Stimulated activated CD4-positive, alpha-beta T cell treated with anti-CD3 and anti-CD28 coated beads, TNF-alpha, amount 100 ng/mL, for 24 hours (primary cell): ENCODE measurements at regions not wholly inside any gene's neighbourhood (a gene's known extent, or its start where the extent isn't known, plus 50 kb on each side); places are given as distances from the start of the nearest gene placed in this dataset.

ENCODE experiments used
- DNase-seq, 3 experiments: peaks; one replicate each; pipeline ENCODE4 v3.0.0-alpha.2; 2020; ENCODE audit warnings: low read depth in 3 of 3

DNA sequence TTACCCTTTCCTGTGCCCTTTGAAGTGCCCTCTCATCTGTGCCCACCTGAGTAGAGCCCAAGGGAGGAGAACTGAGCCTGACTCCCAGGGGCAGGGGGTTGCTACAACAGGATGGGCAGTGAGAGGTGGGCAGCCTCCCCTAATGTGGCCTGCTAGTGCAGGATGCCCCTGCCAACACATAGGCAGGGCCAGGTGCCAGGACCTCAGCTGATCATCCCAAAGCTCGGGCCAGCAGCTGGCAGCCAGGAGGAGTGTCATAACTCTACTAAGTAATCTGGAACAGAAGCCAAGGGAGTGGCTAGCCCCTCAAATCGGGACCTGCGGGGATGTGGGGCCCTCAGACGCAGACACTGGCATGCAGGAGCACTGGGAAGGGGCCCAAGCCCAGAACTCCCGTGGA lies 208.8 kb upstream of the RAB4A start:
- no peak for DNase-seq

DNA sequence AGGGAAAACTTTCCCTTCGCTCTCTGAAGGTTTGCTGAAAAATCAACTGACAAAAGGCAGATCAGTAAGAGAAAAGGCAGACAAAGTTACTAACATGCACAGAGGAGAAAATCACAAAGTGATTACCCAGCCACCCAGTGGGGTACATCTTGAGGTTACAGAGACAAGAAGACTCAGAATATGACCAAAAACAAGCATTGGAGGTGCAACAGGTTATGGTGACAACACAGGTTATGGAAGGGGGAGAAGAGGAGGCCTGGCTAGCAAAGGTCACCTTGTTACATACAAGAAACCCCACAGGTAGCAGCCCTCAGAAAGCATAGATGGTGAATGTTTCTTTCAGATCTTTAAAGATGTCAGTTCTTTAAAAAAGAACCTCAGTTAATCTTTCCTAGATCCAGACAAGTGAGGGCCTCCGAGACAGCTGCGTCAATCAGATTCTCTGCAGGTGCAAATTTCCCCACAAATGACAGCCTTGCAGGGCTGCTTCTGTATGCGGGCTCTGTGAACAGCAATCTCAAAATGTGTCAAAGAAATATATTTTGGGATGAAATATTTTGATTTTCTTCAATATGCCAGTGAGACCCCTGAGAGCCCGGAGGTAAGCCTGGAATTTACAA lies 207.6 kb upstream of the RAB4A start:
- DNase-seq: no peak

DNA sequence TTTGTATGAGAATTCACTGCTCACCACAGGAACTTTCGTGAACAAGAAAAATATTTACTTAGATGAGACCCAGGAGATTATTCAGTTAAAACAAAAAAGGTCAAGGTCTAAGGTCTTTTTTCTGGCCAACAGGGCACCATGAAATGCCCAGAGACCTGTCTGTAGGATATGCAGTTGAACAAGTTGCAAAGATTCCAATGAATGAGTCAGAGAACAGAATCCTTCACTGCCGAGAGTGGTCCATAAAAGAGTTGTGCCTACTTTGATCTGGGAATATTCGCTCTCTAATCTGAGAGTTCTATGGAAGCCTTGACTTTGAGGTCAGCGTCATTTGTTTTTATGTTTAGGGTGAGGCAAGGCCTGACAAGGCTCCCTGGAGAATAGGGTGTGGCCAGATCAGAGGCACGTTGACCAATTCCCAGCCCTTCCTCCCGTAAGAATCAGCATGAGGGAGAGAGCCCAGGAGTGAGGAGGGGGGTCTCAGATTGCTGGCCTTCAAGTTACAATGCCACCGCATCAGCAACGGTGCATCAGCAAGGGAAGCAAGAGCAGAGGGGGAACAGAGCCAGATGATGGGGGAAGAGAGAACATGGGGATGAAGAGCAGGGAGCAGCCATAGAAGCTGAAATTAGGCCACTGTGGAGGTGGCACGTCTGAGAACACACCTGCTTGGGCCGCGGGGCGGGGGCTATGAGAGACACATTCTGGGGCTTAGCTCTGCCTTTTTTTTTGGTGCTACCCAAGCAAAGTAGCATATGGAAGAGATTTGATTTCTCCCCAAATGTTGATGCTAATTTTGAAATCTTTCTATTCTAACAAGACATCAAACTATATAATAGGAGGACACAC lies 206.4 kb upstream of the RAB4A start:
- DNase-seq: no peak

DNA sequence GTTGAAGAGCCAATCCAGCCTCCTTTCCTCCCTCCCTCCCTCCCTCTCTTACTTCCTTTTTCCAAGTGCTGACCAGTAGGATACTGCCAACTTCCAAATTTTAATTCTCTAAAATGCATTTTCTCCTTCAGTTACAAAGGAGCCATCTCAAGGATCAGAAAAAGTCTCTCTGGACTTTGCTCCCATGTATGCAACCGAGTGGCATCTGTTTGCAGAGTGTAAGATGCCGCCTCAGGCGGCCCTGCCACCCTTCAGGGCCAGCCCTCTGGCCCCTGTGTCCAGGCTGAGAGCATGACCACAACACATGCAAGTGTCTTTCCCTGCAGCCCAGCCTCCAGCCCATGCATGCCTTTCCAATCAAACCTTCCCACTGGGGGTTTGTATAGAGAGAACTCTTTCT lies 205.3 kb upstream of the RAB4A start:
- no peak for DNase-seq

DNA sequence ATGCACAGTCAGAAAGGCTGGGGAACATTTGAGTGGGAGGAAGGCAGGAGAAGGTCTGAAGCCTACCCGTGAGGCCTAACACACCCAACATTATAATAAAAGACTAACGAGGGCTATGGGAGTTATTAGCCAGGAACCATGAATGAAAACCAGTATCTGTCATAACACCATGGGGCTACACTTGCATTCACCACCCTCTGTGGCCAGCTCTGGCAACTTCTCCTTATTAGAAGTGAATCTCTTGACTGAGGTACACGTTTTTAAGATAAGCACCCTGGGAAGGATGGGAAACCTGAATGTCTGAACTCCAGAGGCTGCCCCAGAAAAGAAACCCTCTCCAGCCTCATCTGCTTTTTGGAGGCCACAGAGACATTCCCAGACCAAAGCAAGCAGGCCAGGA lies 204.3 kb upstream of the RAB4A start:
- no peak for DNase-seq

DNA sequence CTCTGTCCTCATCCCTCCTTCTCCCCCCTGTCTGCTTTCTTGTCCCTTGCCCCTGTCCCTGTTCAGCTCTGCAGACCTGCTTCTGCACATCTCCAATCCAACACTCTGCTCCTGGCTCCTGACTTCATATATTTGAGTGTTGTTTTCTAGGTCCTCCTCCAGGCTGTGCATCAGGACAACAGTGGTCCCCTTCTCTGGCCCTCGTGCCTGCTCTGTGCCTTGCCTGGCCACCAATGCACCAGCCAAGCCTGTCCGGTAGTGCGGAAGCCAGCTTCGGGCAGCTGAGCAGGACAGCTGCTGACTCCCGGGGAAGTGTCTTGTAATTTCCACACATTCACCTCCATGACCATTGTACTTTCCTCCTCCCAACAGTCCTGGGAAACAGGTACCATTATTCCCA lies 203.4 kb upstream of the RAB4A start:
- DNase-seq: no peak

DNA sequence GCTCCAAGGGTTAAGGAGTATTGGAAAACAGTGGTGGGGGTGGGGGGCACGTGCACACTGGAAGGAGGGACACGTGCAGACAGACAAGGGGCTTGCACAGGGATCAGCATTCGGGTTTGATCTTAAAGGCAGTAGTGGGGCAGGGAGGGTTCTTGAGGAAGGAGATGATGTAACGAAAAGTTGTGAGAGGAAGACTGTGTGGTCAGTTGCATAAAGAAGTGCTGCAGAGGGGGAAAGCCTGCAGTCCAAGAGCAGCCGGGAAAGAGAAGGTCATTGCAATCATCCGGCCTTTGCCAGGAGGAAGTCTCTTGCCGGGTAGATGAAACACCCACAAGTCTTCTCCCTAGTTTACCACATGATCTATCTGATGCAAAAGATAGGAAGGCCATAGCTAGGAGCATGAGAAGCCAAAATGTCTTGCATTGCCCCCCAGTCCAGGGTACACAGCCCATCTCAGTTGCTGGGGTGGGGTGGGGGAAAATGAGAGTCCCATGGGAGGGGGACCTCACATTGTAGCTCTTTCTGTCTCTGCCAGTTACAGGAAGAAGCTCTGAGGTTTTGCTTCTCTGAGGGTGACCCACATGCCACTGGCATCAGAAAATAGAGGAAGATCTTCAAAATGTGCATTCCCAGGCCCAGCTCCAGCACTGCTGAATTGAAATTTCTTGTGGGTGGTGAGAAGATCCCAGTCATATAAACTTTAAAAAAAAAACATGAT lies 202.5 kb upstream of the RAB4A start:
- DNase-seq: no peak

DNA sequence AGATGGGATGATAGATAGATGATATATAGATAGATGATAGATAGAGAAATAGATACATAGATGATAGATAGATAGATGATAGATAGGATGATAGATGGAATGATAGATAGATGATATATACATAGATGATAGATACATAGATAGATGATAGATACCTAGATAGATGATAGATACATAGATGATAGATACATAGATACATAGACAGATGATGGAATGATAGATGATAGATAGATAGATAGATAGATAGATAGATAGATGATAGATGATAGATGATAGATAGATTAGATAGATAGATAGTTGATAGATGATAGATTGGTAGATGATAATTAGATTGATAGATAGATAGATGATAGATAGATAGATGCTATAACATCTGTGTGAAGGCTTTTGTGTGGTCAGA lies 201.7 kb upstream of the RAB4A start:
- no peak for DNase-seq

DNA sequence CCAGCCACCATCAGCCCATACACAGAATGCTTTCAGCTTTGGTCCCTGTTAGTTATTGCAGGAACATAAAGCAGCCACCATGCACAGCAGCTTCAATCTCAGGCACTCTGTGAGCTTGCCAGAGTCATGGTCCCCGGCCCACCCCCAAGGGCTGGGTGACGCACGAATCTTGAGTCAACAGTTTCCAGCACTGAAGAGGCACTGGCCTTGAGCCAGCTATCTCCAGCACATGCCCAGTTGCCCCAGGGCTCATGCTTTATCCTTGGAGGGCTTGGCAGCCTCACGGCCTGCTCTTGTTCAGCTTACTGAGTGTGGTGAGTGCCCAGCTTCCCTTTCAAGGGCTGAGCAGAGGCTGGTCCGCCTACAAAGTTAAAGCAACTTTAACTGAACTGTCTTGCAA lies 200.7 kb upstream of the RAB4A start:
- no peak for DNase-seq

DNA sequence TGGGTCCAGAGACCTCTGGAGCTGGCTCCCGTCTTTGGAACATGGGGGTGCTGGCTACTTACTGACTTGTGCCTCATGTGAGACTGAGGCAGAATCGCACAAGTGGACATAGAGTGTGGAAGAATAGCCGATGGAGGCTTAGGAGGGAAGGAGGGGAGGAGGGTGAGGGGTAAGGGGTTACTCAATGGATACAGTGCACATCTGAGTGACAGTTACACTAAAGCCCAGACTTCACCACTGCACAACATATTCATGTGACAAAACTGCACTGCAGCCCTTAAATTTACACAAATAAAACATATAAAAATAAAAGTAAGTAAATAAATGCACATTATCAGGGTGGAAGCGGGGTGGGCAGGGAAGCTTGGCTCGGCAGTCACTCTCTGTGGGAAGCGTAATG lies 197.7 kb upstream of the RAB4A start:
- DNase-seq: no peak

DNA sequence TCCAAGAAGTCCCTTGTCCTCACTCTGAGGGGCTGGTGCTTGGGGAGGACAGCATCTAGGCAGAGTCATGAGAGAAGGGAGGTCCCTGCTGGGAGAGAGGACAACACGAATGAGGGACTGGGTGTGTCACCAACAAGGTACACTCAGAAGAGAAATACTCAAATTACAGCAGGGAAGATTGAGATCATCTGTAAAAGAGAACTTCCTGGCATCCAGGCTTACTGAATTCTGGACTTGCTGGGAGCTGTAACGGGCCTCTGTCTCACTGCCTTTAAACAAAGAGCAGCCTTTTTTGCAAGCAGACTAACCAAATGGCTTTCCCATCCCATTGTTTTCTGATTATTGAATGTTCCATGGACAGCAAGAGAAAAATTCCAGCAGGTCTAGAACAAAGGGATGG lies 195.7 kb upstream of the RAB4A start:
- DNase-seq: no peak

DNA sequence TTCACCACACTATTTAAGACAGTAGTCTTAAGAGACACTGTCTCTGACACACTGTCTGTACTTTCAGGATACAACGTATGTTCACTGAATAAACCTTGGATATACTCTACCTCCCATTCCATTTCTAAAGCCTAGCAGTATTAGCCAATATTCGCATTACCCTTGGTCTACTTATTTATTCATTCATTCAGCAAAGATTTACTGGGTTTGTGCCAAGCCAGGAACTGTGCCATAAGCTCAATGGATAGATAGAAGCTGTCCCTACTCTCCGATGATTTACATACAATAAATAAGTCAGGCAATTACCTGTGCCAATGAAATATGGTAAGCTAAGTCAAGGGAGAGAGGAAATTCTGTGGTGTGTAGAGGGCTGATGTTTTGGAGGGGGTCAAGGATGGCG lies 195.2 kb upstream of the RAB4A start:
- no peak for DNase-seq

DNA sequence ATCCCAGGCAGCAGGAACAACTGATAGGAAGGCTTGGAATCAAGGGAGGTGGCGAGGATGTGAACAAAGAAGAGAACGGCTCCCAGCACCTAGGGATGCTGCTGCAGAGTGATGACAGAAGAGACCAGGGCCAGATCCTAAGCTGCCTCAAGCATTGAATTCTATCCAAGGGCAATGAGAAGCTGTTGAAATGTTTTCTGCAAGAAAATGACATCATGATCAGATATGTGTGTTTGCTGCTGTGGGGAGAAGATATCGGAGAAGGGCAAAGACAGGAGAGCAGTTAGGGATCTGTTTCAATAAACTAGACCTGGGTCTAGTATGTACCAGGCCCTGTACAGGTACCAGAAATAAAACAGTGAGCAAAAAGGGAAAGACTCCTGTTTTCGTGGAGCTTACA lies 194.7 kb upstream of the RAB4A start:
- no peak for DNase-seq

DNA sequence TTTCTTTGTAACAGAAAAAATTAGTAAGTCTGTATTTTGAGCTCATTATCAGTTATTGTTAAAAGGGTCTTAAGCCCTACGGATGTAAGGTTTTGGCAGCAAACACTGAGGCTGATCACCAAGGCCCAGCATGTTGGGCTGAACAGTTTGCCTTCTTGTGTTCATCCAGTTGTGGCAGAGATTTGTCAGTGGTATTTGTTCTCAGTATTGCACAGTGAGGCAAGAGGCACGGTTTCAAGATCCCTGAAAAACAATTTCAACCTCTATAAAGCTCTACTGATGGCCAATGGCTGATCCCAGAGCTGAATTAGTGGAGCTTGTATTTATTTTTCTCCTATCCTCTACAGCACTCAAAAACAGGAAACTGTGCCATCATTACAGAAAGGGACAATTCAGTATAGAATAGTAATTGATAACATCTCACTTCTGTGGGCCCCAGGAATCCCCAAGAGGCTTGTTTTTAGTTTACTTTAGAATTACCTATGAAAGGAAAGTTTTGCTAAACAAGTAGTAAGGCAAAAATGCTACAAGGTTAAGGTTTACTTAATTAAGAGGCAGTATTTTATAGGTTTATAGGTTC lies 191.8 kb upstream of the RAB4A start:
- DNase-seq: no peak

DNA sequence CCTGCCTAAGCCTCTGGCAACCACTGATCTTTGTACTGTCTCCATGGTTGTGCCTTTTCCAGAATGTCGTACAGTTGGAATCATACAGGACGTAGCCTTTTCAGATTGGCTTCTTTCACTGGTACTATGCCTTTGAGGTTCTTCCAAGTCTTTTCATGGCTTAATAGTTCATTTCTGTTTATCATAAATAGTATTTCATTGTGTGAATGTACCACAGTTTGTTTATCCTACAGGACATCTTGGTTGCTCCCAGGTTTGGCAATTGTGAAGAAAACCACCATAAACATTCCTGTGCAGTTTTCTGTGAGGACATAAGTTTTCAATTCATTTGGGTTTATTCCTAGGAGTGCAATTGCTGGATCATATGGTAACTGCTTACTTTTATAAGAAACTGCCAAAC lies 190.6 kb upstream of the RAB4A start:
- DNase-seq: no peak

DNA sequence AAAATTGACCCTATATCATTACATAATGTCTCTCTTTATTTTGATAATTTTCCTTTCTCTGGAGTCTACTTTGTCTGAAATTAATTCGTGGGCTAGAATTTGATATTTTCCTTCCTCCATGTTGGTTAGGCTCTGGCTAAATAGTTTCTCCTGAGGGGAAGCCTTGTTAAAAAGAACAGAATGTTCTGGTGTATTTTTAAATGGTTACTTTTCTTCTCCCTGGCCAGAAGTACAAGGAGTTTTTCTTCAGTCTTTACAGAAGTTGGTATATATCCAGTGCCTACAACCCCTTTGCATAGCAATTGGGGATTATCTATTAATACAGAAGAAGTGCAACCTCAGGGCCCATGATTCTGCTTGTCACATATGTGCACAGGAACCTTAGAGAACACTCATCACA lies 185.6 kb upstream of the RAB4A start:
- no peak for DNase-seq

DNA sequence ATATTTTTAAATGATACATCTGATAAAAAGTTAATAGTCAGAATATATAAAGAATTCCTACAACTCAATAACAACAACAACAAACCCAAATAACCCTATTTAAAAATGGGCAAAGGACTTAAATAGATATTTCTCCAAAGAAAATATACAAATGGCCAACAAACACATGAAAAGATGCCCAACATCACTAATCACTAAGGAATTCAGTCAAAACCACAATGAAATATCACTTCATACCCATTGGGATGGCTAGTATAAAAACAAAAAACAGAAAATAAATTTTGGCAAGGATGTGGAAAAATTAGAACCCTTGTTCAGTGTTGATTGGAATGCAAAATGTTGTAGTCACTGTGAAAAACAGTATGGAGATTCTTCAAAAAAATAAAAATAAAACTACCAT lies 184.8 kb upstream of the RAB4A start:
- no peak for DNase-seq

DNA sequence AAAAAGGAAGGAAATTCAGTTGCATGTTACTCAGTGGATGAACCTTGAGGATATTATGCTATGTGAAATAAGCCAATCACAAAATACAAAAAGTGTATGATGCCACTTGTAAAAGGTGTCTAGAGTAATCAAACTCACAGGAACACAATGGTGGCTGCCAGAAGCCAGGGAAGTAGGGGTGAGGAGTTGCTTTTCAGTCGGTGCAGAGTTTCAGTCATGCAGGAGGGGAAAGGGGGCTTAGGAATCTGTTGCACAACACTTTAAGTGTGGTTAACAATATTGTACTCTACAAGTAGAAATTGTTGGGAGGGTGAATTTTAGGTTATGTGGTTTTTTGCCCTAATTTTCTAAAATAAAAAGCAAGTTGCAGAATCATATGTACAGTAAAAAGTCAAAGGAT lies 184.2 kb upstream of the RAB4A start:
- DNase-seq: no peak

DNA sequence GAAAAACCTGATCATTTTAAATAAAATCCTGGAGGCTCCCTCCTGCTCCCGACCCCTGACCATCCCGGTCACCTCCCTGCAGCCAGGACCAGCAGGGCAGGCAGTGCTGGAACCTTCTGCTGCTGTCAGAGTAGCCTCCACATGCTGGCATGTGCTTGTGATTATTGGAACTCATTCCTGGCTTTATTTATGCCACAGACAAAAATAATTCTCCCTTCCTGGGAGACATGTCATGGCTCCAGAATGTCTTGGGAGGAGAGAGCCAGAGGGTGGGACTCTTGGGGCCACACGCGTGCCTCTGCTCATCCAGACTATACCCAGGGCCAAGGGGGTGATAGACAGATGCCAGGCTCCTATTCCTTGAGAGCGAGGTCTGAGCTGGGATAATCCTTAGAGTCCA lies 183.6 kb upstream of the RAB4A start:
- DNase-seq: no peak

DNA sequence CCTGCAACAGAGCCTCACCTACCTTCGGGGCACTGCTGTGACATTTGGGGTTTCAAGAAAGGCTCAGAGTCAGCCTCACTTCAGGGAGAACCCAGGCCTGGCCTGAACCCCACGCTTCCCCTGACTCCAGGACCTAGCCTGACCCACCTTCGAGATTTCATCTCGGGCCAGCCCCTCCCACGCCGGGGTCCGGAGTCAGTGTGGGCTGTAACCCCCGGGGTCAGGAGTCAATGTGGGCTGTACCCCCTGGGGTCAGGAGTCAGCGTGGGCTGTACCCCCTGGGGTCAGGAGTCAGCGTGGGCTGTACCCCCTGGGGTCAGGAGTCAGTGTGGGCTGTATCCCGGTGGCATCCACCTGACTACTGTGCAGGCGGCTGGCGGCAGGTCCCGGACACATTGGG lies 183.0 kb upstream of the RAB4A start:
- DNase-seq: no peak

DNA sequence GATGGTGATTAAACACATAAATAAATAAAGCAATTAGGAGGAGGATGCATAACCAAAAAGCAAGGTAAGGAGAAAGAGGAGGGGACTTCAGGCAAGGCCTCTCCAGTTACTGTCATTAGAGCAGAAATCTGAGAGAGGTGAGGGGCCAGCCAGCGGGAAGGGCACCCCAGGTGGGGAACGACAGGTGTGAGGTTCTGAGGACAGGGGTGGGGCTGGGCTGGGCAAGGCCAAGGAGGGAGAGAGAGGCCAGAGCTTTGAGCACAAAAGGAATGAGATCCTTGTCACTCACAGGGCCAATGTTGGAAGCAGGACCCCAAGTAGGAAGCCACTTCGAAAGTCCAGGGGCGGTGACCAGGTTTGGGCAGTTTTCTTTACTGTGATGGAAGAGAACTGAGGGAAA lies 182.2 kb upstream of the RAB4A start:
- DNase-seq: no peak

DNA sequence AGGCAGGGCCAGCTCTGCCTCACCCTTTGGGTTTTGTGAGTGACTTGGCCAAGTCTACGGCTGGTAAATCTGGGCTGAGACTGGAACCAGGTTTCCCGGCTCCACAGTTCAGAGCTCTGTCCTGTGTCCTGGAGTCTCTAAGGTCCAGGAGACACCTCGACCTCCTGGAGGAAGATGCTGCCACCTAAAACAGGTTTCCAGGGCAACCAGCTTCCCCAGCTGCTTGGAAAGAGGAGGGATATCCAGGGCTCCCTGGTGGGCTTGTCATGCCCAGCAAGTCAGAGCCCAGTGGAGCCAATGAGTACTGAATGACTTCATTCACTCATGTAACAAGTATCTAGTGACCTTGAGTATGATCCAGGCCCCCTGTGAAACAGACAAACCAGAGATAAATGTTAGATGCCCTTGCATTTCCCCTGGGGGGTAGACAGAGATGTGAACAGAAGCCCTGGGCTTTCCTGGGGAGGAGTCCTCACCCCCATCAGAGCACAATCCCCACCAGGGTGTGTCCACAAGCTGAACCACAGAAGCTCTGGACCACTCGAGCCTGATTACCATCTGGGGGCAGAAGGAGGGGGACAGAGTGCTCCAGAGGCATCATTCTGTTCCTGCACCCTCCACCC lies 181.2 kb upstream of the RAB4A start:
- DNase-seq: no peak
